Esophagus muscularis mucosa (tissue), 3 donors: ENCODE measurements at regions not wholly inside any gene's neighbourhood (a gene's known extent, or its start where the extent isn't known, plus 50 kb on each side); places are given as distances from the start of the nearest gene placed in this dataset.

ENCODE experiments used
- CTCF ChIP-seq, 3 experiments: fragments of 200-600 bp in 2 of 3; fragments of 450-650 bp in 1 of 3; sonication (generic) in 2 of 3; IDR thresholded peaks; one replicate each; pipeline ENCODE4 v1.5.1; 2017 to 2019; ENCODE audit warnings: antibody characterized with exemption in 3 of 3, mild to moderate bottlenecking in 2 of 3, moderate library complexity in 1 of 3
- POLR2A ChIP-seq: fragments of 450-650 bp; IDR thresholded peaks from one replicate; pipeline ENCODE4 v1.6.1; 2017; ENCODE audit warnings: antibody characterized with exemption, moderate library complexity, mild to moderate bottlenecking, low read depth
- POLR2AphosphoS5 ChIP-seq, 2 donors: sonication (generic); formaldehyde crosslinking; IDR thresholded peaks; one replicate each; pipeline ENCODE4 v1.6.1; 2017; ENCODE audit warnings: antibody characterized with exemption in 2 of 2

- TF ChIP-seq POLR2A, result no peak
- peak in 1 of 2 donors; percentile 27 for TF ChIP-seq POLR2AphosphoS5 (IDR thresholded peaks at IDR 0.05)
- TF ChIP-seq CTCF (IDR thresholded peaks at IDR 0.05), result no peak
Observed at GRCh38 chr16:86975445-86975844, 341.7 kb downstream of the C16orf95 start.
